Femur (tissue), 1 donor: ENCODE measurements at regions not wholly inside any gene's neighbourhood (a gene's known extent, or its start where the extent isn't known, plus 50 kb on each side); places are given as distances from the start of the nearest gene placed in this dataset.

Experiments
- DNase-seq: peaks from one replicate; pipeline ENCODE4 v3.0.0-alpha.2; 2017

DNA sequence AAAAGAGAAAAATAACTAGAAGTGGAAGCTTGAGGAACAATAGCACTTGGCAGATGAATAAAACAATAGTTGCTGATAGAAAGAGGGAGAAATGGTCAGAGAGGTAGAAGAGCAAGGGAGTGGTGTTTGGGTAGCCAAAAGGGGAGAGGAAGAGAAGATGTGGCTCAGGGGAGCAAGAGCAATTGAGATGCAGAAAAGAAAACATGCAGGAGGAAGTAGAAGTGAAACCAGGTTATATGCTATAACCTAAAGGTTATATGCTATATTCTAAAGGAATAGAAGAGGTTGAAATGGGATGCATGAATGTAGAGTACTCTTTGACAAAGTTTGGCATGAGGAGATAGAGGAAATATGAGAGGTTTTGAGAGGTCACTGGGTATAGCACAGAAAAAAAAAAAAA is 759.5 kb downstream of the SATB2 start:
- no peak for DNase-seq

- no peak for DNase-seq
Measured at GRCh38 chr2:198697794-198698193, 759.9 kb downstream of the SATB2 start.

GRCh38 chr2:198697218-198697617 is 760.5 kb downstream of the SATB2 start:
- DNase-seq = no peak

DNA sequence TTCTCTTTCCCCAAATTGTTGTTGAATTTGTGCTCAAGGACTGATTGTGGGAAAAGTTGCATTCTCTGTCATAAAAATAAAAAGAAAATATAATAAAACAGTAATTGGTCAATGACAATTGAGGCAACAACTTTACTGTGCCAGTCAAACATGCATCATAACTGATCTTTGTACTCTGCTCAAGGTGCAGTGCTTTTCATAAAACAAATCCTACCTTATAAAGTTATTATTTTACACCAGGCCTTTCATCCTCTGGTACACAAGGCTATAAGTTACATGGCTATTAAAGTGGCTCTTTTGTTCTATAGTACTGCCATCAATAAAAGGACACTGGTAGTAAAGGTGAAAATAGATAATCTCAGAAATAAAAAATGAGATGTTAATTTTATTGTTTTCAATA is 761.9 kb downstream of the SATB2 start:
- DNase-seq = no peak

DNA sequence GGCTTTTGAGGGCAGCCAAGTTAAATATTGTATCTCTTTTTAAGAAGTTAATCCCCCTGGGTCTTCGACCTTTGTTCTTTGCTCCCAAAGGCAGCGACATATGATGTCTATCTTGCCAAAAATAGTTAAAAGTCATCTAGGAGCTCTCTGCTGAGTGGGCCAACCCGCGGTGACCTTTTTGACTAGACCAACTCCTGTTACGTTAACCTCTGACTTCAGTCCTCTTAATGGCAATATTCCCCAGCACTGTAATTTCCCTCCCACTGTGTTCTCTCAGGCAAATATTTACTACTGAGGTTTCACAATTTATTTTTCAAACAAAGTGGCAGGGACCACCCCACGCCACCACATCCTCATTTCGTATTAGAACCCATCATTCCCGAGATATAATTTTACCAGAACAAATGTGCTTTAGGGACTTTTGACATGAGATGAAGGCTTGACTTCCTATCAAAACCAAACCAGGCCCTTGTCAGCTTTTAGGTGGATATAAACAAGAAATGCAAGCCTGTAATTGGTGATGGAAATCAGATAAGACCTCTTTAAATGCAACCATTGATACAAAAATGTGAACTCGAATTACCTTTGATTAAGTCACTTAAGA is 764.7 kb downstream of the SATB2 start:
- no peak for DNase-seq

- DNase-seq = no peak
Measured at GRCh38 chr2:198691236-198691635, 766.5 kb downstream of the SATB2 start.

DNA sequence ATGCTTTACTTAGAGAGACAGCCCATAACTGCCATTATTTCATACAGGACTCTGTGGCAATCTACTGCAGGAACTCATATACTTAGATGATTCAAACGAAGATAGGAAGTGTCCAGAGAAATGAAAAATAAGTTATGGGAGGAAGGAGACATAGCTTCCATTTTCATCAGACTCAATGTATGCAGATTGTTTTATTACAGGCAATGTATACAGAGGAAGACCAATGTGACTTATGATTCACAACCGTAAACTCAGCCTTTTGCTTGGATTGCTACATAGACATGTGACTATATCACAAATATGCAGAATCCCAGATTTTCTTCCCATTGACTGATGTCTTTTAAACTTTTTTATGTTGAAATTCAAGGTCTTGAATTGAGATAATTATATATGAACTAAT is 793.4 kb downstream of the SATB2 start:
- no peak for DNase-seq

DNA sequence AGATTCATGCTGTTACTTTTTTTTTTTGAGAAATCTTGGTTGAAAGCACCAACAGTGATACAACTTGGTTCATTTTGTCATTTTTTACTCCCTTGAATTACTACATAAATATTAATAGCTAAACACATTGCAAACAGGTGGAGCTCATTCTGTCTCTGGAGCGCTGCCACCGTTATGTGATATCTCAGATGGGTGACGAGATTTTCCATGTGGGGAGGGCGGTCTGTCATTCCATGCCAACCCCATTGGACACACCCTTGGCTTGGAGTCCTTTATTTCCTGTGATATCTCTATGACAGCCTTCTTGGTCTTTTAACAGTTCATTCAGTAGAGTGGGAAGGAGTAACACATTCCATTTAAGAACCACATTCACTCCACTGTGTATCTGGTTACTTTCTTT is 794.8 kb downstream of the SATB2 start:
- peak; percentile 60 for DNase-seq

GRCh38 chr2:198660501-198660900 is 797.2 kb downstream of the SATB2 start:
- no peak for DNase-seq

DNA sequence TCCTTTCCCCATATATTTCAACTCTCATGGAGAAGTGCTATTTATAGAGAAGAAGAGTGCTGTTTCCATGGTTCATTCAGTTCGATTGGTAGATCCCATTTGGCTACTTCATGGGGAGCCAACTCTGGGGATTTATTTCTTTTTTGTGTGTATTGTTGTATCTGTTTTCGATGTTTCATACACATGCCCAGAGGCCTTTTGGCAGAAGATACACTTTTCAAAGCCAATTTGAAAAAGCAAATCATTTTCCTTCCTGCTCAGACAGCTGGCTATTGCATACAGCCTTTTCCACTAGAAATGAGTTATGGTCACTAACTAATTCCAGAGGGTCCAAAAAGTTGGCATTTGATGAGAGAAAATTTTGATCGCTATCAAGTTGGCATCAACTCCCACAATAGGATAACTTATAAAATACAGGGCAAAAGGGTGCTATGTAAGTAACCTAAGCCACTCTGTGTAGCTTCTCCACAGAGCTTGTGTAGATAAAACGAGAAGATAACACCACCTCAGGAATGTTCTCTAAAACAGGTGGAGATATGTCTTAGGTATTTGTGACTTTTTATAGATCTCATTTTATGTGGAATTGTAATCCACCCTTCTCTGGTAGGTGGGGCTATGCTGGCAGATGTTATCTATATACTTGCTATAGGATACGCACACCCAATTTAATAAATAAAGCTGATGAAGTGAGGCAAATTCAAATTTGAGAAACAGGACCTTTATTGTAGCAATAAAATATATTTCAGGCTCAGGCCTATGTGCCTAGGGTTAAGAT is 798.5 kb downstream of the SATB2 start:
- no peak for DNase-seq

GRCh38 chr2:198657512-198658121 is 800.1 kb downstream of the SATB2 start:
- DNase-seq = no peak

- no peak for DNase-seq
Measured at GRCh38 chr2:198656869-198657268, 800.9 kb downstream of the SATB2 start.

GRCh38 chr2:198654646-198655045 is 803.1 kb downstream of the SATB2 start:
- no peak for DNase-seq

GRCh38 chr2:198653311-198653710 is 804.4 kb downstream of the SATB2 start:
- DNase-seq = no peak

GRCh38 chr2:198652461-198652860 is 805.3 kb downstream of the SATB2 start:
- no peak for DNase-seq

GRCh38 chr2:198645816-198646215 is 811.9 kb downstream of the SATB2 start:
- DNase-seq = no peak

GRCh38 chr2:198641161-198641560 is 816.6 kb downstream of the SATB2 start:
- no peak for DNase-seq

DNA sequence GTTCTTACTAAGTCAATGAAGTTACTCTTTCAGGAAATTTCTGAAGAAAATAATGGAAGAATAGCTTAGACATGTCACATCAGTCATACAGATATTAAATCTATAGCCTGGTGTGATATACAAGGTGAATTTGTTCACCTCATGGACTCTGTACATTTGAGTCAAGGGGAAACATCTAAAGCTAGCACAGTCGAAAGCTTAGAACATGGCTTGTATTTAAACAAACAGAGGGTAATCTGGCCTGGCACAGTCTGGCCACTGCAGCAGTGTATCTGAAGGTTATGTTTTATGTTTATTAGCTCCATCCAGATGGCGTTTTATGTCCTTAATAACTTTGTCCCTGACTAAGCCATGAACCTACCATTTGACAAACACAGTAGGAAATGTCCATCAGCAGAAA is 817.3 kb downstream of the SATB2 start:
- DNase-seq = no peak

DNA sequence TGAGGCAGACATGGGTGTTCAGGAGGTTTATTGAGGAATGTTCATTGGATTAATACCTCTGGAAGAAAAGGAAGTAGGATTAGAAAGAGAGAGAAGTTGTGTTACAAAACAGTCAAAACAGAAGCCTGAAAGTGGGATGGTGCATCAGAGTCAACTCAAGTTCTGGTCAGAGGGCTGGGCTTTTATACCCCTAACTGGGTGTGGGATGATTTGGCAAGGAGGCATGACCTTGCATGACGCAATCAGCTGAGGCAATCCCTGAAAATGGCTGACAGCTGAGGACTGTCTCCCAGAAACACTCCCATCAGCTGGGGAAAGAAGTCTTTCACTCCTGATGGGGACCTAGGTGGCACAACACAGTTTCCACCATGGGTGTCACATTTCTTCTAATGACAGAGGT is 818.2 kb downstream of the SATB2 start:
- no peak for DNase-seq

DNA sequence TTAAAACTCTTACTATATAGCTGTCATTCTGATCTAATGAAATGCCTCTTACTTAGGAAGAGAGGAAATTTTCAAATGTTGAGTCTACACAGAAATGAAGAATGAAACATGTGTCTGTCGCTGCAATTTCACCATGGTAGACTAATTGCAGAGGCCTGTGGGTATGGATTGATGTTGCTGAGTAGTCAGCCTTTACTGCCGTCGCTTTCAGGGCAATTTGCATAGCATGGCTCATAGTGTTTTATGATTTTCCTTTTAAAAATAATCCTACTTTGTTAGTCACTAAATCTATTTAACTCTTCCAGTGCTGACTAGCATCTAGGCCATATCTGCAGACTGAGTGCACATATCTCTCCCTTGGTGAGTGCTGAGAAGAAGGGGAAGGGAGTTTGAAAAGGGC is 819.2 kb downstream of the SATB2 start:
- DNase-seq = no peak

GRCh38 chr2:198630384-198630783 is 826.0 kb downstream of the PLCL1 start:
- no peak for DNase-seq

GRCh38 chr2:198628596-198628995 is 824.2 kb downstream of the PLCL1 start:
- DNase-seq = no peak

GRCh38 chr2:198622986-198623730 is 818.8 kb downstream of the PLCL1 start:
- DNase-seq = no peak

DNA sequence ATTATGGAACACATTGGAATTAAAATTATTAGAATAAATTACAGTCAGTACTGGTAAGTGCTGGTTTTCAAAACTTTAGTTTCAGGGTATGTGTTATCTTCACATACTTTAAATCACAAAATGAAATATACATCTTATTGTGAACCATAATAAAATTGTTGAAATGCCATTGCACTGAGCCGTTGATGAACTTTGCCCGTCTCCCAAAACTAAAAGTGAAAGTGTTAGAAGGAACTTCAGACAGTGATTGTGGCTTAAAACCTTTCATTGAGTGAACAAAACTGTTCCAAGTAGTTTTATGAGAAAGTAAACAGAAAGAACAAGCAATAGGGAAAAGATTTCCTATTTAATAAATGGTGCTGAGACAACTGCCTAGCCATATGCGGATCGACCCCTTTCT is 811.6 kb downstream of the PLCL1 start:
- no peak for DNase-seq
